HPDE6-E6E7 (cell line): ENCODE measurements at regions not wholly inside any gene's neighbourhood (a gene's known extent, or its start where the extent isn't known, plus 50 kb on each side); places are given as distances from the start of the nearest gene placed in this dataset.
"Not testable (repeated sequence)": the region's sequence is repeated elsewhere in the genome, so short reads cannot be mapped to it uniquely, and the experiment has no call there.

Source experiments
- DNase-seq: peaks from one replicate; pipeline ENCODE4 v3.0.0; 2011; ENCODE audit warnings: missing footprints; ENCODE audit errors: extremely low spot score

- no peak for DNase-seq
These were observed 105.3 kb upstream of the C2CD4B start for GRCh38 chr15:62270216-62270921.

DNA sequence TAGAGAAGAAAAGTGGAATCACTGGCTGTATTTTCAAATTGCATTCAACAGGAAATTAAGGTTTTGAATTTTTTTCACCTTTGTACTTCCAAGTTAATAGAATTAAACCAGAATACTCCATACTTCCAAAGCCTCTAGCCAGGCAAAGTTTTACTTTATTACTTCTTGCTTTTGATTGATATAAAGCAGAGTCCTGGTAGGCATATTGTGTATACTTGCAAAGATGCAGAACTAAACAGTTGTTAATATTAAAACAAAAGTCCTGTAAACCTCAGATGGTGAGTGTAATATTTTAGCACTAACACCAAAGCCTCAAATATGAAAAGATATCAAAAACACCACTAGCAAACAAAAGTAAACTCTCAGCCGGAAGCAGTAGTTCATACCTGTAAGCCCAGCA lies 107.2 kb upstream of the C2CD4B start:
- no peak for DNase-seq

DNA sequence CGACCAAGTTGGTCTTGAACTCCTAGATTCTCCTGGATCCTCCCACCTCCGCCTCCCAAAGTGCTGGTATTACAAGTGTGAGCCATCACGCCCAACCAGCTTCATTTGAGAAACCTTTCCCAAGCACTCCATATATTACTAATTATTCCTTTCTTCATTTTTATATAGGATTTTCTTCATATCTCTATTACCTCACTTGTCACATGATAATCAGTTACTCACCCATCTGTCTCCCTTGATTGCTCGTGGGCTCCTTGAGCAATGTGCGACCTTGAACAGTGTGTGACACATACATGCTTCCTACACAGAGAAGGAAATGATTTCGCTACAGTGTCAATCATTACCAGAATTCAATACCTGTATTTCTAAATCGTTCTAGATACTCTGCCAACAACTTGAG lies 110.7 kb upstream of the C2CD4B start:
- DNase-seq = no peak

DNA sequence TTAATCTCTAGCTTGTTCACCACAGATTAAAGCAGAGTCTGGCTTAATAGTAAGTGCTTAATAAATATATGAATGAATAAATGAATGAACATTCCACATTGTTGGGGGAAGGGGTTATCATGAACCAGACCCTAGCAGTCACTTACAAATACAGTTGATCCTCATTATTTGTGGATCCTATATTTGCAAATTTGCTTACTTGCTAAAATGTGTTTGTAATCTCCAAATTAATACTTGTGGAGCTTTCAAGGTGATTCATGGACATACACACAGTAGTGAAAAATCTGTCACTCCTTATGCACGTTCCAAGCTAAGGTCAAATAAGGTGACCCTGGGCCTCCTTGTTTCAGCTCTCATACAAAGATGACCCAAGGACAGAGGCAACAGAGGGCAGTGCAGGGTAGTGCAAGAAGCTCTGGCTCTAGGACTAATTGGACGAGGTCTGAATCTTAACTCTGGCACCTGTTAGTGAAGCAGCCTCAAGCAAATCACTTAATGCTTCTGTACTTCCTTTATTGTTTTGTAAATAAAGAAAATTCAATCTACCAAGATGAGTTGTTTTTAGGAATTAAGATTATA lies 112.8 kb upstream of the C2CD4B start:
- DNase-seq = no peak

DNA sequence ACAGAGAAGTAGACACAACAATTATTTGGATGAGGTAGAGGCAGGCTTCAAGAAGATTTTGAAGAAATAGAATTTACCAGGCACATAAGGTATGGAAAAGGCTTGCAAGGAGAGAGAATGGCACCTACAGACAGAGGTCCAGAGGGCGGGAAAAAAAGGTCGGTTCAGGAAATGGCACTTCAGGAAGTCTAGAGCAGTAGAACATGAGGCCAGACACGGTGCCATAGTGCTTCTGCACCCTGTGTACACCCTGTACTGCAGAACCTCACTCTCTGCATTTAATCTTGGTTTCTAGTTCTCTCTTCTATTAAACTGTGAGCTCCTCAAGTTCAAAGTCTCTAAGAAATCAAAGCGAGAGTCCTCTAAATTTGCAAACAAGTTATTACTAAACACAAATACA lies 113.4 kb upstream of the C2CD4B start:
- no peak for DNase-seq

GRCh38 chr15:62279041-62279440 lies 114.0 kb upstream of the C2CD4B start:
- no peak for DNase-seq

GRCh38 chr15:62280625-62281024 lies 115.5 kb upstream of the C2CD4B start:
- DNase-seq = no peak

DNA sequence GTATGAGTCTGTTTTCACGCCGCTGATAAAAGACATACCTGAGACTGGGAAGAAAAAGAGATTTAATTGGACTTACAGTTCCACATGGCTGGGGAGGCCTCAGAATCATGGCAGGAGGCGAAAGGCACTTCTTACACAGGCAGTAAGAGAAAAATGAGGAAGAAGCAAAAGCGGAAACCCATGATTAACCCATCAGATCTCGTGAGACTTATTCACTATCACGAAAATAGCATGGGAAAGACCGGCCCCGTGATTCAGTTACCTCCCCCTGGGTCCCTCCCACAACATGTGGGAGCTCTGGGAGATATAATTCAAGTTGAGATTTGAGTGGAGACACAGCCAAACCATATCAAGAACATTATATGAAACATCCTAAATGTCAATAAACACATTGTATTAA lies 116.7 kb upstream of the C2CD4B start:
- not testable (repeated sequence) for DNase-seq

DNA sequence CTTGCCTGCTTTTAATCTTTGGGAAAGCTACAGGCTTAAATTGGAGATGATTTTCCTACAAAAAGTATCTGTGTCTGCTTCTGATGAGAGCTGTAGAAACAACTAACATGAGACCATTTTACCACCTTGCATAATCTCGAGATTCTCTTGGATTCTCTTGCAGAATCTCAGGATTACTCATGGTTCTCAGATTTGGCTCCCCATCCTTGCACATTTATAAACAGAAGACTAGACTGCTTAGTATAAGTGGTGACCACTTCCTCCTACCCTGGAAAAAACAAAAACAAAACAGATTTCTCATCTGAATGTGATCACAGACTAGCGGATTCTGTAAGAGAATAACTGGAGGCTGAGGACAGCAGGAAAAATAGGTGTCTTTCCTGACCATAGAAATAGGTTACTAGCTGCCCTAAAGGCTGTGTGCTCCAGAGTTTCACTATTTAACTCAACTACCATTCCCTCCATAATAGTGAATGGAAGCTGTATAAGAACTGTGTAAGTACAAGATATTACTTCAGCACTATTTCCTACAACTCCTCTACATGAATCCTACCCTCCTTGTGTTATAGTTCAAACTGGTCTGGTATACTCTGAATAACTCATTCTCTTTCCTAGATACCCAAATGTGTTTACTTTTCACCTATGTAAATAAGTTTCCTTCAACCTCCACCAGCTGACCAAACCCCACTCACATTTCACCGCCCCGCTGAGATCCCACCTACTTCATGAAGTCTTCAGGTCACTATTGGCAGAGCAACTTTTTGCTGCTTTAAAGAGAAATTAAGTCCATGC lies 122.2 kb upstream of the C2CD4B start:
- DNase-seq = no peak

- no peak for DNase-seq
These were observed 123.4 kb upstream of the C2CD4B start for GRCh38 chr15:62288361-62289017.

- DNase-seq = no peak
These were observed 126.2 kb upstream of the C2CD4B start for GRCh38 chr15:62291262-62291661.

GRCh38 chr15:62296756-62297507 lies 131.8 kb upstream of the C2CD4B start:
- no peak for DNase-seq

DNA sequence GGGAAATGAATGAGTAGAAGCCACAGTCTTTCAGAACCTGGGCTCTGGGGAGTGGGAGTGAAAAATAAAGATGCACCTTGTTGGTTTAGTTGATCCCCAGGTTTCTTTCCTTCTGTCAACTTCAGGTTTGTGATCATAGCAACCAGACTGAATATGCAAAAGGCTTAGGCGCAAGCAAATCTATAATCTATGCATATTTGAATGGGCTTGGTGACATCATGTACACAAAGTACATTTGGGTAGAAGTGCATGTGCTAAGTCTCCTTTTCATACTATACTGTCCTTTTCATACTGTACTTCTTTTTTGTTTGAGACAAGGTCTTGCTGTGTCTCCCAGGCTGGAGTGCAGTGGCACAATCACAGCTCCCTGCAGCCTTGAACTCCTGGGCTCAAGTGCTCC lies 132.4 kb upstream of the C2CD4B start:
- DNase-seq = no peak

- no peak for DNase-seq
These were observed 132.8 kb upstream of the C2CD4B start for GRCh38 chr15:62297933-62298332.

GRCh38 chr15:62298811-62299210 lies 133.7 kb upstream of the C2CD4B start:
- DNase-seq = no peak

- no peak for DNase-seq
These were observed 134.5 kb upstream of the C2CD4B start for GRCh38 chr15:62299541-62299940.

GRCh38 chr15:62301993-62302675 lies 137.0 kb upstream of the C2CD4B start:
- DNase-seq = no peak

GRCh38 chr15:62306851-62307504 lies 141.9 kb upstream of the C2CD4B start:
- peak; percentile 52 for DNase-seq

DNA sequence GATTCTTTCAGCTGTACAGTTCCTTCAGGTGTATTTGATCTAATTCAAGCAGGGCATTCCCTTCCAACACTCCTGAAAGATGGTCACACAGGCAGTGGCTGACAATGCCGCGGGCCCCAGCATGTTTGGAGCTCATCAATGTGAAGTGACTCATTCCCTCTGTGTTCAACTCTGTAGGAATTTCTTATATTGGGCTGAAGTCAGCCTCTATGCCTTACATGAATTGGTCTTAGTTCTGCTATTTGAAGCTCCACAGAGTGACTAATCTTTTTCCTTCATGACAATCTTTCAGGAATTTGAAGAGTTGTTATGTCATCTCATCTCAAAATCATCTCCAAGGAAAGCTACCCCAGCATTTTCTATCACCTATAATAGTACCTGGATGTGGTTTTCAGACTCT lies 142.5 kb upstream of the C2CD4B start:
- DNase-seq = peak; percentile 64

DNA sequence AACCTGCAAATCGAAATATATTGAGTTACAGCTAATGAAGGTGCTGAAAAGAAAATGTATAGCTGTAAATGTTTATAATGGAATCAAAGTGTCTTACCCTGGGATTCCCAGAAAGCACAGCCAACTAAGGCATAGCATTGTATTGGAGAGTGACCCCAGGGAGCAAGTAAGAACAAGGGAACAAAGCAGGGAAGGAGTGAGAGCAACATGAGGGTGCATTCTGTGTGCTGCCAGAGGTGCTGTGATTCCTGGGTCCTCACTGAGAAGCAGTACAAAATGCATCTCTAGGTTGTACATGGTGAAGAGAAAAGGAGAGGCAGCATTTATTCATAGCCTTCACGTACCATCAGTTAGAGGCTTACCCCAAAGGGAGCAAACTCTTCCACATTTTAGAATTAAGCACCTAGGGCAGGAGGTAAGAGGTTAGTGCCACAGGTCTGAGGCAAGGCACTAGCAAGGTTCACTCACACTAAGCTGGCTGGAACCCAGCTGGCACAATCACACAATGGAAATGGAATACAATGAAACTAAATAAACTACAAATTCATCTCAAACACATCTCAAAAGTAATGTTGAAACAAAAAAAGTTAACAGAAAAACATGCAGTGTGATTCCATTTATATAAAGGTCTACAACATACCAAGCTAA lies 151.5 kb upstream of the C2CD4B start:
- no peak for DNase-seq
